Endothelial cell of umbilical vein (primary cell): ENCODE measurements at regions not wholly inside any gene's neighbourhood (a gene's known extent, or its start where the extent isn't known, plus 50 kb on each side); places are given as distances from the start of the nearest gene placed in this dataset.

Experiments used
- BruUV-seq: library from RNA; stranded (reverse); fragments of 400-500 nt; replicated peaks from 2 replicates; lab custom pipeline; 2021; lab: Mats Ljungman, UMichigan
- CTCF ChIA-PET: fragments of 300-600, 350-600 bp; sonication (Branson Sonifier 250); formaldehyde crosslinking; loops from one replicate; lab custom pipeline; 2021; ENCODE audit warnings: antibody characterized with exemption, inconsistent platforms; lab: Charles Lee
- POLR2A ChIA-PET: fragments of 300-600, 350-600 bp; sonication (Branson Sonifier 250); formaldehyde crosslinking; loops from one replicate; lab custom pipeline; 2021; ENCODE audit warnings: antibody characterized with exemption, inconsistent platforms; lab: Charles Lee
- DNase-seq: peaks from one replicate; pipeline ENCODE4 v3.0.0-alpha.2; 2011; ENCODE audit warnings: low read depth, low spot score
- FAIRE-seq: peaks from 2 replicates; lab custom pipeline; 2011; peaks lifted over from hg19 to GRCh38; lab: Jason Lieb, UNC
- H2AFZ ChIP-seq: 2 replicates; pipeline ENCODE4 v1.6.0; 2012; ENCODE audit warnings: low read depth, low read length, control low read depth, inconsistent platforms
- H3K27ac ChIP-seq: 2 replicates; pipeline ENCODE4 v1.5.1; 2011; ENCODE audit warnings: low read depth, mild to moderate bottlenecking, control low read depth, low read length, moderate library complexity; ENCODE audit not compliant: insufficient read depth
- H3K27me3 ChIP-seq, 2 experiments: 2 replicates each; pipeline versions ENCODE4 v1.6.0 to v1.6.1; 2011; ENCODE audit warnings: low read length in 2 of 2, mixed read lengths in 1 of 2; ENCODE audit not compliant: control insufficient read depth in 2 of 2, insufficient read depth in 2 of 2
- H3K36me3 ChIP-seq, 2 experiments: 2 replicates in 1 of 2; 3 replicates in 1 of 2; pipeline ENCODE4 v1.5.1; 2011; ENCODE audit warnings: low read length in 2 of 2, mild to moderate bottlenecking in 1 of 2, moderate library complexity in 1 of 2; ENCODE audit not compliant: control insufficient read depth in 2 of 2, insufficient read depth in 2 of 2; ENCODE audit errors: extremely low read depth in 1 of 2
- H3K4me1 ChIP-seq: 3 replicates; pipeline ENCODE4 v1.5.1; 2011; ENCODE audit warnings: mild to moderate bottlenecking, low read length; ENCODE audit not compliant: control insufficient read depth, insufficient read depth; ENCODE audit errors: extremely low read depth
- H3K4me2 ChIP-seq: 2 replicates; pipeline ENCODE4 v1.6.1; 2011; ENCODE audit warnings: low read length, control low read depth, mixed read lengths; ENCODE audit not compliant: insufficient read depth
- H3K4me3 ChIP-seq, 3 experiments: fragments of 200-600 bp in 1 of 3; sonication (generic), shearing (Covaris generic) in 1 of 3; replicated peaks in 1 of 3; 2 replicates each; pipeline ENCODE4 v1.5.1; 2011 to 2016; ENCODE audit warnings: control low read depth in 3 of 3, low read length in 3 of 3, mild to moderate bottlenecking in 2 of 3, inconsistent platforms in 1 of 3, low read depth in 1 of 3, moderate library complexity in 1 of 3; ENCODE audit not compliant: insufficient read depth in 1 of 3
- H3K79me2 ChIP-seq: 2 replicates; pipeline ENCODE4 v1.6.0; 2012; ENCODE audit warnings: low read length, inconsistent platforms; ENCODE audit not compliant: control insufficient read depth, insufficient read depth
- H3K9ac ChIP-seq: replicated peaks from 2 replicates; pipeline ENCODE3; 2011; ENCODE audit warnings: low read length, control low read depth; ENCODE audit not compliant: insufficient read depth; ENCODE audit errors: extremely low read depth
- H3K9me1 ChIP-seq: replicated peaks from 3 replicates; pipeline ENCODE4 v1.6.0; 2011; ENCODE audit warnings: mild to moderate bottlenecking, low read length; ENCODE audit not compliant: control insufficient read depth, insufficient read depth; ENCODE audit errors: extremely low read depth
- H3K9me3 ChIP-seq: replicated peaks from 2 replicates; pipeline ENCODE4 v1.5.1; 2012; ENCODE audit warnings: low read length, inconsistent platforms; ENCODE audit not compliant: control insufficient read depth, insufficient read depth
- H4K20me1 ChIP-seq: replicated peaks from 2 replicates; pipeline ENCODE3; 2011; ENCODE audit warnings: mild to moderate bottlenecking, low read length; ENCODE audit not compliant: control insufficient read depth, insufficient read depth; ENCODE audit errors: extremely low read depth
- EZH2 ChIP-seq: IDR thresholded peaks from 2 replicates; pipeline ENCODE4 v1.6.1; 2012; ENCODE audit warnings: borderline replicate concordance, low read depth, mild to moderate bottlenecking, moderate library complexity, low read length, inconsistent platforms; ENCODE audit not compliant: severe bottlenecking
- FOS ChIP-seq: IDR thresholded peaks from 2 replicates; pipeline ENCODE4 v1.6.1; 2011; ENCODE audit warnings: mild to moderate bottlenecking, low read length, moderate library complexity, borderline replicate concordance; ENCODE audit not compliant: insufficient read depth
- GATA2 ChIP-seq: IDR thresholded peaks from 2 replicates; pipeline ENCODE4 v1.7.0; 2011; ENCODE audit warnings: low read depth, mild to moderate bottlenecking, moderate library complexity, mixed read lengths, low read length; ENCODE audit not compliant: insufficient read length, insufficient read depth
- JUN ChIP-seq: IDR thresholded peaks from 2 replicates; pipeline ENCODE4 v1.6.1; 2011; ENCODE audit warnings: borderline replicate concordance, low read depth; ENCODE audit not compliant: insufficient read length, insufficient read depth
- MAX ChIP-seq: IDR thresholded peaks from 2 replicates; pipeline ENCODE4 v1.6.1; 2011; ENCODE audit not compliant: insufficient read depth, insufficient read length
- MYC ChIP-seq: IDR thresholded peaks from one replicate; pipeline ENCODE4 v1.6.1; 2011; ENCODE audit warnings: mild to moderate bottlenecking, low read depth, low read length
- POLR2A ChIP-seq: IDR thresholded peaks from 2 replicates; pipeline ENCODE4 v1.6.1; 2012; ENCODE audit warnings: low read depth, mild to moderate bottlenecking, control low read depth, low read length
- POLR2AphosphoS5 ChIP-seq: IDR thresholded peaks from 2 replicates; pipeline ENCODE4 v1.6.1; 2012; ENCODE audit warnings: low read depth, mild to moderate bottlenecking, control low read depth, low read length, moderate library complexity; ENCODE audit not compliant: insufficient read depth
- dilution Hi-C: fragments of 300-500 bp; cut with MboI; formaldehyde crosslinking; loops from one replicate; pipeline ENCODE4 v1.15.0; 2019; ENCODE audit warnings: low sequenced_read_pairs; ENCODE audit not compliant: extremely low pct_ligation_motif_present
- intact Hi-C: fragments of 100-400 bp; cut with micrococcal nuclease; formaldehyde crosslinking; loops from one replicate; pipeline ENCODE4 v1.10.0; 2022
- TF ChIP-seq, protein P1 (sequence below), 2 donors: IDR thresholded peaks; 1 replicate in 1 of 2; 2 replicates in 1 of 2; pipeline ENCODE4 v1.5.1; 2011; ENCODE audit warnings: low read length in 2 of 2, mild to moderate bottlenecking in 2 of 2, moderate library complexity in 2 of 2, control low read depth in 1 of 2, inconsistent platforms in 1 of 2, low read depth in 1 of 2; ENCODE audit not compliant: insufficient read depth in 1 of 2; ENCODE audit errors: extremely low read depth in 1 of 2

DNA sequence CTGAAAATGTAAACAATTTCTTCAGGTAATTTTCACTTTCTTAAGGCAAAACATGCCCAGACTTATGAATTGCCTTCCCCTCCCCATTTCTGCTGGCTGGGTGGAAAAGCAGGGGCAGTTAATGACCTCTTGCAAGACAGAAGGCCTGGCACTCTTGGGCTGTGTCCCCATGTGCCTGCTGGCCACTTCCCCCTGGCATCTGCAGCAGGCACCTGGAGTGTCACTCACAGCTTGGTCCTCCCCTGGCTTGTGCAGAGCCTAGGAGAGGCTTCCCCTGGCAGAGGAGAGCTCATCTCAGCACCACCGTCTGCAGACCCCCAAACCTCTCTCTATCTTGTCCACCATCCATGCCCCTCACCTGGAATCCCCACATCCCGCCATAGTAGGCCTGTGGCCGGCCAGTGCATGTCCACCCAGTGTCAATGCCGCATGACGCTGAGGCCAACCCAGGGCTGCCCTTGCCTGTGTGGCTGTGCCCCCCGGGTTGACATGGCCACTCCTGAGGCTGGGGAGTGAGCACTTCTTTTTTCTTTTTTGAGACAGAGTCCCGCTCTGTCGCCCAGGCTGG is 83.5 kb upstream of the SLC22A23 start:
- TF ChIP-seq MYC (no peak), GATA2 (no peak), POLR2A (no peak), MAX (no peak), EZH2 (no peak), JUN (no peak), POLR2AphosphoS5 (no peak), FOS (no peak)
- TF ChIP-seq, protein P1, sequence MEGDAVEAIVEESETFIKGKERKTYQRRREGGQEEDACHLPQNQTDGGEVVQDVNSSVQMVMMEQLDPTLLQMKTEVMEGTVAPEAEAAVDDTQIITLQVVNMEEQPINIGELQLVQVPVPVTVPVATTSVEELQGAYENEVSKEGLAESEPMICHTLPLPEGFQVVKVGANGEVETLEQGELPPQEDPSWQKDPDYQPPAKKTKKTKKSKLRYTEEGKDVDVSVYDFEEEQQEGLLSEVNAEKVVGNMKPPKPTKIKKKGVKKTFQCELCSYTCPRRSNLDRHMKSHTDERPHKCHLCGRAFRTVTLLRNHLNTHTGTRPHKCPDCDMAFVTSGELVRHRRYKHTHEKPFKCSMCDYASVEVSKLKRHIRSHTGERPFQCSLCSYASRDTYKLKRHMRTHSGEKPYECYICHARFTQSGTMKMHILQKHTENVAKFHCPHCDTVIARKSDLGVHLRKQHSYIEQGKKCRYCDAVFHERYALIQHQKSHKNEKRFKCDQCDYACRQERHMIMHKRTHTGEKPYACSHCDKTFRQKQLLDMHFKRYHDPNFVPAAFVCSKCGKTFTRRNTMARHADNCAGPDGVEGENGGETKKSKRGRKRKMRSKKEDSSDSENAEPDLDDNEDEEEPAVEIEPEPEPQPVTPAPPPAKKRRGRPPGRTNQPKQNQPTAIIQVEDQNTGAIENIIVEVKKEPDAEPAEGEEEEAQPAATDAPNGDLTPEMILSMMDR (IDR thresholded peaks at IDR 0.05; ENCODE audit: extremely low read depth in 1 of 2, insufficient read depth in 1 of 2, low read depth in 1 of 2, low read length in 2 of 2): no peak
- no peak for FAIRE-seq
- BruUV-seq: no TSS peak
- Histone ChIP-seq H2AFZ (no peak overlapping the region), H3K9me3 (no peaks in the 10 kb centered on the region), H3K79me2 (no peaks in the 10 kb centered on the region), H3K36me3 (no peaks in the 10 kb centered on the region), H3K27ac (no peak overlapping the region), H3K4me2 (no peak overlapping the region), H3K4me1 (peaks cover 8% of the 10 kb centered on the region), H3K27me3 (peaks cover 6 to 7% of the 10 kb centered on the region in 2 experiments), H4K20me1 (no peaks in the 10 kb centered on the region), H3K4me3 (no peak overlapping the region), H3K9me1 (no peaks in the 10 kb centered on the region), H3K9ac (no peak overlapping the region)
- dilution Hi-C loops: no loop called here
- CTCF ChIA-PET: no interaction called here
- DNase-seq: no peak
- POLR2A ChIA-PET: no interaction called here
- intact Hi-C loops: loop anchor here (10.0 kb wide), 1 partner anchor 464 kb away; no protein-coding TSS in a partner anchor
